Mesenchymal stem cell (in vitro differentiated cells and primary cell): ENCODE measurements at regions not wholly inside any gene's neighbourhood (a gene's known extent, or its start where the extent isn't known, plus 50 kb on each side); places are given as distances from the start of the nearest gene placed in this dataset.

Experiments
- DNase-seq: peaks from one replicate; pipeline ENCODE4 v3.0.0-alpha.2; 2013
- H2AFZ ChIP-seq: one replicate; pipeline ENCODE4 v1.6.1; 2013; ENCODE audit warnings: low read depth, mild to moderate bottlenecking, control low read depth, inconsistent platforms, low read length, moderate library complexity
- H2AK5ac ChIP-seq: 2 replicates; pipeline ENCODE4 v1.6.1; 2013; ENCODE audit warnings: low read length, moderate library complexity, mild to moderate bottlenecking, inconsistent platforms; ENCODE audit not compliant: severe bottlenecking
- H2BK120ac ChIP-seq: one replicate; pipeline ENCODE4 v1.6.1; 2013; ENCODE audit warnings: low read depth, mild to moderate bottlenecking, inconsistent platforms, low read length, moderate library complexity
- H2BK12ac ChIP-seq, 2 experiments: one replicate each; pipeline ENCODE4 v1.6.1; 2013; ENCODE audit warnings: inconsistent platforms in 2 of 2, low read length in 2 of 2, mild to moderate bottlenecking in 2 of 2, moderate library complexity in 2 of 2, control low read depth in 1 of 2
- H2BK15ac ChIP-seq: one replicate; pipeline ENCODE4 v1.6.1; 2013; ENCODE audit warnings: mild to moderate bottlenecking, low read depth, inconsistent platforms; ENCODE audit not compliant: poor library complexity, severe bottlenecking
- H2BK5ac ChIP-seq: 2 replicates; pipeline ENCODE4 v1.6.1; 2013; ENCODE audit warnings: low read depth, mild to moderate bottlenecking, low read length, control low read depth, inconsistent platforms; ENCODE audit not compliant: poor library complexity, severe bottlenecking
- H3K14ac ChIP-seq, 2 experiments: one replicate each; pipeline ENCODE4 v1.6.1; 2013; ENCODE audit warnings: inconsistent platforms in 2 of 2, low read length in 2 of 2, control low read depth in 1 of 2, mild to moderate bottlenecking in 1 of 2, moderate library complexity in 1 of 2
- H3K18ac ChIP-seq, 2 experiments: one replicate each; pipeline ENCODE4 v1.6.1; 2013; ENCODE audit warnings: inconsistent platforms in 2 of 2, low read length in 2 of 2, control low read depth in 1 of 2, low read depth in 1 of 2, mild to moderate bottlenecking in 1 of 2
- H3K23ac ChIP-seq, 2 experiments: one replicate each; pipeline ENCODE4 v1.6.1; 2013; ENCODE audit warnings: inconsistent platforms in 2 of 2, low read length in 2 of 2, mild to moderate bottlenecking in 2 of 2, moderate library complexity in 2 of 2, control low read depth in 1 of 2
- H3K27ac ChIP-seq: 2 replicates; pipeline ENCODE4 v1.5.1; 2013; ENCODE audit warnings: mild to moderate bottlenecking, moderate library complexity, low read length, control low read depth, inconsistent platforms; ENCODE audit not compliant: poor library complexity, severe bottlenecking
- H3K27me3 ChIP-seq, 2 experiments: 2 replicates each; pipeline versions ENCODE4 v1.6.1 to v1.7.0; 2013; ENCODE audit warnings: low read length in 2 of 2, mild to moderate bottlenecking in 2 of 2, moderate library complexity in 2 of 2, control low read depth in 1 of 2, inconsistent platforms in 1 of 2; ENCODE audit not compliant: control insufficient read depth in 1 of 2, insufficient read depth in 1 of 2
- H3K36me3 ChIP-seq, 2 experiments: 2 replicates each; pipeline versions ENCODE4 v1.6.1 to v1.7.0; 2013; ENCODE audit warnings: low read length in 2 of 2, control low read depth in 1 of 2, inconsistent platforms in 1 of 2, low read depth in 1 of 2, mild to moderate bottlenecking in 1 of 2; ENCODE audit not compliant: insufficient read depth in 2 of 2, control insufficient read depth in 1 of 2
- H3K4ac ChIP-seq, 2 experiments: one replicate each; pipeline ENCODE4 v1.6.1; 2013; ENCODE audit warnings: inconsistent platforms in 2 of 2, low read length in 2 of 2, mild to moderate bottlenecking in 2 of 2, moderate library complexity in 2 of 2, control low read depth in 1 of 2, low read depth in 1 of 2
- H3K4me1 ChIP-seq: 2 replicates; pipeline ENCODE4 v1.6.1; 2013; ENCODE audit warnings: low read depth, low read length, control low read depth; ENCODE audit not compliant: control insufficient read depth, insufficient read depth
- H3K4me2 ChIP-seq: 2 replicates; pipeline ENCODE4 v1.6.1; 2013; ENCODE audit warnings: low read length, mild to moderate bottlenecking, inconsistent platforms; ENCODE audit not compliant: poor library complexity, severe bottlenecking
- H3K4me3 ChIP-seq, 2 experiments: 2 replicates each; pipeline versions ENCODE4 v1.5.1 to v1.7.0; 2013; ENCODE audit warnings: low read length in 2 of 2, mild to moderate bottlenecking in 2 of 2, control low read depth in 1 of 2, low read depth in 1 of 2; ENCODE audit not compliant: insufficient read depth in 1 of 2
- H3K79me1 ChIP-seq: replicated peaks from 2 replicates; pipeline ENCODE4 v1.6.1; 2013; ENCODE audit warnings: mild to moderate bottlenecking, control low read depth, low read length, inconsistent platforms; ENCODE audit not compliant: poor library complexity, severe bottlenecking
- H3K9ac ChIP-seq: 2 replicates; pipeline ENCODE4 v1.7.0; 2013; ENCODE audit warnings: mild to moderate bottlenecking, low read length, moderate library complexity
- H3K9me3 ChIP-seq: 2 replicates; pipeline ENCODE4 v1.7.0; 2013; ENCODE audit warnings: mild to moderate bottlenecking, low read length; ENCODE audit not compliant: control insufficient read depth
- H4K8ac ChIP-seq: one replicate; pipeline ENCODE4 v1.6.1; 2013; ENCODE audit warnings: inconsistent platforms, mild to moderate bottlenecking, low read length, moderate library complexity
- H4K91ac ChIP-seq: one replicate; pipeline ENCODE4 v1.6.1; 2013; ENCODE audit warnings: mild to moderate bottlenecking, low read length, inconsistent platforms
- WGBS: methylation state at CpG from one replicate; pipeline ENCODE4 v1.1.7; 2013; ENCODE audit warnings: mixed read lengths; 5-methylcytosine and 5-hydroxymethylcytosine counted together

DNA sequence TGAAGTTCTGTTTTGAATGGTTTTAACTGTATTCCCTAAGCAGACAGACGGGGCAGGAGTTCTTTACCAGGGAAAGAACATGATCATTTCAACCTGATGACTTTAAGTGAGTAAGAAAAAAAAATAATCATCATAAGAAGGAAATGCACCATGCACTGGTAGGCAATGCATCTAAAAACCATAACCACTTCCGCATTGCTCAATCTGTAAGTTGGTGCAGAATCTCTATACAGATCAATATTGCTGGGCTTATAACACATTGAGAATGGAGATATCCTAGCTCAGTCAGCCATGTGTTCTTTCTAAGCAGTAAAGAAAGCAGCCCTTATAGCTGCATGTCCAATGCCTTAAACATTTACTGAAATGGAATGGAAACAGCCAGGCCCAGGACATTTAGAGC lies 407.1 kb upstream of the DMAC1 start:
- Histone ChIP-seq H3K27ac (no peak overlapping the region), H3K4me3 (no peak overlapping the region), H4K8ac (no peak overlapping the region), H2BK12ac (no peak overlapping the region), H3K27me3 (no peaks in the 10 kb centered on the region), H3K79me1 (no peaks in the 10 kb centered on the region), H2BK5ac (no peak overlapping the region), H3K4me1 (no peaks in the 10 kb centered on the region), H2AFZ (no peak overlapping the region), H2BK15ac (no peak overlapping the region), H2BK120ac (no peak overlapping the region), H4K91ac (no peak overlapping the region), H3K18ac (no peak overlapping the region), H3K4ac (no peak overlapping the region), H3K4me2 (no peak overlapping the region), H3K23ac (no peak overlapping the region), H3K9me3 (no peaks in the 10 kb centered on the region), H3K14ac (no peak overlapping the region), H3K9ac (no peak overlapping the region), H3K36me3 (no peaks in the 10 kb centered on the region), H2AK5ac (no peak overlapping the region)
- DNase-seq, result no peak
- WGBS, result 80% methylated on average over 1 of the region's 2 CpGs

DNA sequence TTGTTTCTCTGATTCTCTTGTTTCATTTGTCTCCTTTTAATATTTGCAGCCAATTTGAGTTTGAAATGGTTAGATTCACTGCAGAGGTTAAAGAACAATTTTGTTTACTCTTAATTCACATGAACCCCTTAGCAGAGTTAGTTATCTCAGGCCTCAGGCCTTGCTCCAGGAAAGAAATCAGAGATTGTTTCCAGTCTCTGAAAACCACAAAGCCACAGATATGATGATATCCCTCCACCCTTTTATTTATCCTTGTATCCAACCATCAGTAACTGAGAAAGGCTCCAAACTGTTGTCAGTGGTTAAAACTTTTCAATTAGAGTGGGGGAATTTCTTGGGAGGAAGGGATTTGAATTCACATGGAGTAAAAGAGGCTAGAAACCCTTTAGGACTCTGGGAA lies 406.0 kb upstream of the DMAC1 start:
- H3K4me3 ChIP-seq, result no peak overlapping the region
- no peaks in the 10 kb centered on the region for H3K9me3 ChIP-seq
- H2AFZ ChIP-seq, result no peak overlapping the region
- H4K91ac ChIP-seq, result no peak overlapping the region
- no peak overlapping the region for H3K18ac ChIP-seq
- no peak overlapping the region for H3K23ac ChIP-seq
- H3K79me1 ChIP-seq, result no peaks in the 10 kb centered on the region
- no peak overlapping the region for H2BK12ac ChIP-seq
- DNase-seq, result peak; percentile 3
- no peak overlapping the region for H2BK15ac ChIP-seq
- H2BK5ac ChIP-seq, result no peak overlapping the region
- no peak overlapping the region for H3K4me2 ChIP-seq
- no peak overlapping the region for H3K14ac ChIP-seq
- H3K4ac ChIP-seq, result no peak overlapping the region
- H2AK5ac ChIP-seq, result no peak overlapping the region
- no peaks in the 10 kb centered on the region for H3K4me1 ChIP-seq
- H3K27me3 ChIP-seq, result no peaks in the 10 kb centered on the region
- H2BK120ac ChIP-seq, result no peak overlapping the region
- no peak overlapping the region for H3K9ac ChIP-seq
- H3K36me3 ChIP-seq, result no peaks in the 10 kb centered on the region
- H4K8ac ChIP-seq, result no peak overlapping the region
- H3K27ac ChIP-seq, result no peak overlapping the region

DNA sequence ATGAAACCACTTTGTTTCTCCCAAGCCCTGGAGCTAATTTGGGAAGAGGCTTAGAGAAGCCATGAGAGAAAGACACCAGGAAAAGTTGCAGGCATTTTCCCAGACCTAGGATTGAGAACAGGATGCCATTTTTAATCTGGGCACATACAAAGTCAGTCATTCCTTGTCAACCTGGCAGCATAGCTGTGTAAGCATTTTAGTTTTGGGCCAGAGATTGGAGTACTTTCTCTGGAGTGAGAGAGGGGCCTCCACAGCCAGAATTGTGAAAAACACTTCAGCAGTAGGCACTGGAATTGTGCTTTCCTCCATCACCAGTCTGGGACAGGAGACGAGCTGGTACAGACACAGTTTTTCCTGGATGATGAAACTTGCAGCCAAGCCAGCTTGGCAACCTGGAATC lies 390.3 kb upstream of the DMAC1 start:
- no peaks in the 10 kb centered on the region for H3K79me1 ChIP-seq
- no peak overlapping the region for H3K27ac ChIP-seq
- no peak overlapping the region for H2BK120ac ChIP-seq
- no peak overlapping the region for H4K8ac ChIP-seq
- H3K4ac ChIP-seq, result no peak overlapping the region
- H2AK5ac ChIP-seq, result no peak overlapping the region
- no peak for DNase-seq
- no peak overlapping the region for H2AFZ ChIP-seq
- 81% methylated on average over 1 of the region's 1 CpG for WGBS
- H2BK12ac ChIP-seq, result no peak overlapping the region
- no peaks in the 10 kb centered on the region for H3K36me3 ChIP-seq
- H3K4me2 ChIP-seq, result no peak overlapping the region
- no peak overlapping the region for H3K18ac ChIP-seq
- no peak overlapping the region for H3K14ac ChIP-seq
- no peaks in the 10 kb centered on the region for H3K27me3 ChIP-seq
- H3K9ac ChIP-seq, result no peak overlapping the region
- no peak overlapping the region for H2BK15ac ChIP-seq
- no peak overlapping the region for H2BK5ac ChIP-seq
- H3K4me3 ChIP-seq, result no peak overlapping the region
- no peaks in the 10 kb centered on the region for H3K4me1 ChIP-seq
- H3K9me3 ChIP-seq, result peaks cover 13% of the 10 kb centered on the region
- H4K91ac ChIP-seq, result no peak overlapping the region
- no peak overlapping the region for H3K23ac ChIP-seq

DNA sequence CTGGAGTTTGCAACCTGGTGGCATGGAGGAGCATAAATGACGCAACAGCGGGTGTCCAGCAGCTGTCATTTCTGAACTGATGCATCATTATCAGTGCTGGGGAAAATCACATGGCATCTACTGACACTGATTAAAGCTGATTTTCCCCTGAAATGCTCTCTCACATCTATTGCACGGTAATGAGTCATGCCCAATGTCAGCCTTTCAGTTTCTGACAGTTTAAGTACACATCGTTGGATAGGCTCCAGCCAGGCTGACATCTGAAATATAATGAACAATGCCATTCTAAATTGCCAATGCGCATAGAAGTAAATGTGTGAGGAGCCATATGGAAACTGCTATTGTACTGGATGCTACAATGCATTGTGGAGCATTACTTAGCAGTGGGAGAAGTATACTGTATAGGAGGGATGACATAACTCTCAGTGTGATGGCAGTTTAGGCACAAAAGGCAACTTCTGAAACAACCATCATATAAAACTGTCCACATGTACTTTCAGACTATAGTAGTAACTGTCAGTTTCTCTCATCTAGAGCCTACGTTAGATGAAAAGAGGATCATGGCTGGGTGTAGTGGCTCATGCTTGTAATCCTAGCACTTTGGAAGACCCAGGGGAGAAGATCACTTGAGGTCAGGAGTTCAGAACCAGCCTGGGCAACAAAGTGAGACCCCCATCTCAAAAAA lies 389.3 kb upstream of the DMAC1 start:
- no peaks in the 10 kb centered on the region for H3K4me1 ChIP-seq
- H3K27ac ChIP-seq, result no peak overlapping the region
- H3K14ac ChIP-seq, result no peak overlapping the region
- H2BK120ac ChIP-seq, result no peak overlapping the region
- no peak overlapping the region for H3K18ac ChIP-seq
- peaks cover 13% of the 10 kb centered on the region for H3K9me3 ChIP-seq
- no peak overlapping the region for H2BK5ac ChIP-seq
- no peak overlapping the region for H4K8ac ChIP-seq
- no peak overlapping the region for H2BK15ac ChIP-seq
- WGBS, result 84% methylated on average over 6 of the region's 6 CpGs
- H3K4me2 ChIP-seq, result no peak overlapping the region
- no peak overlapping the region for H2BK12ac ChIP-seq
- H3K79me1 ChIP-seq, result no peaks in the 10 kb centered on the region
- H3K23ac ChIP-seq, result no peak overlapping the region
- no peak overlapping the region for H3K9ac ChIP-seq
- H4K91ac ChIP-seq, result no peak overlapping the region
- no peak overlapping the region for H3K4me3 ChIP-seq
- H2AK5ac ChIP-seq, result no peak overlapping the region
- DNase-seq, result no peak
- no peak overlapping the region for H3K4ac ChIP-seq
- no peaks in the 10 kb centered on the region for H3K36me3 ChIP-seq
- no peak overlapping the region for H2AFZ ChIP-seq
- H3K27me3 ChIP-seq, result no peaks in the 10 kb centered on the region
